ENCODE measurements at regions not wholly inside any gene's neighbourhood (a gene's known extent, or its start where the extent isn't known, plus 50 kb on each side); places are given as distances from the start of the nearest gene placed in this dataset.

DNA sequence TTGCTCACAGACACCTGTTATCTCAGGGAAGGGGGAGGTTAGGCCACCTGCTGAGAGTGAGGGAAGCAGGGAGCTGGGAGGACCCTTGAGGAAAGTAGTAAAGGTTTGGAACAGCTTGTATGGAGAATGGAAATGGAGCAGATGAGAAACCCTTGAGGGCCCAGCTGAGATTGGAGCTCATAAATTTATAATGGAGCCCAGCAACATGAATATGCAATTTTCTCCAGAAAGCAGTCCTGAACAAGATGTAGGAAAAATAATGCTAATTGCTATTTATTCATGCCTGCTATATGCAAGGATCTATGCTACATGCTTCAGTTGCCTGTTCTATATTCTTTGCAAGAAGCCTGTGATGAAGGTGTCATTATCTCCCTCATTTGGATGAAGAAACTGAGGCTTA, 67.5 kb upstream of the LEF1 start:
- Histone ChIP-seq H3K36me3 (ENCODE audit: insufficient read depth, low read length) (no peaks in the 10 kb centered on the region), H2AFZ (ENCODE audit: low read depth, low read length) (no peak overlapping the region), H3K9me3 (ENCODE audit: low read length) (no peaks in the 10 kb centered on the region)

DNA sequence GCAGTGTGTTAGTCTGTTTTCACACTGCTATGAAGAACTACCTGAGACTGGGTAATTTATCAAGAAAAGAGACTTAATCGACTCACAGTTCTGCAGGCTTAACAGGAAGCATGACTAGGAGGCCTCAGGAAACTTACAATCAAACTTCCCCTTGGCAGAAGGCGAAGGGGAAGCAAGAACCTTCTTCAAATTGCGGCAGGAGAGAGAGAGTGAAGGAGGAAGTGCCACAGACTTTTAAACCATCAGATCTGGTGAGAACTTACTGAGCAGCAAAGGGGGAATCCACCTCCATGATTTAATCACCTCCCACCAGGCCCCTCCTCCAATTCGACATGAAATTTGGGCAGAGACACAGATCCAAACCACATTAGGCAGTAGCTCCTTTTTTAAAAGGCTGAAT, 59.2 kb upstream of the LEF1 start:
- H2AFZ ChIP-seq (ENCODE audit: low read depth, low read length): no peak overlapping the region
- no peaks in the 10 kb centered on the region for H3K27me3 ChIP-seq (ENCODE audit: insufficient read depth, low read length)
- no peaks in the 10 kb centered on the region for H3K9me3 ChIP-seq (ENCODE audit: low read length)
- H3K4me1 ChIP-seq (ENCODE audit: insufficient read depth, low read length): no peaks in the 10 kb centered on the region
- no peaks in the 10 kb centered on the region for H3K36me3 ChIP-seq (ENCODE audit: insufficient read depth, low read length)
- no peak overlapping the region for H3K4me3 ChIP-seq (ENCODE audit: low read length)

More for the DNA sequence above, 67.5 kb upstream of the LEF1 start:
- no peak overlapping the region for H3K4me3 ChIP-seq (ENCODE audit: low read length)
- H3K27me3 ChIP-seq (ENCODE audit: insufficient read depth, low read length): peaks cover 2% of the 10 kb centered on the region
- H3K4me1 ChIP-seq (ENCODE audit: insufficient read depth, low read length): no peaks in the 10 kb centered on the region

GRCh38 chr4:108224611-108225053, 55.9 kb upstream of the LEF1 start:
- no peaks in the 10 kb centered on the region for H3K36me3 ChIP-seq (ENCODE audit: insufficient read depth, low read length)
- no peak overlapping the region for H3K4me3 ChIP-seq (ENCODE audit: low read length)
- no peaks in the 10 kb centered on the region for H3K9me3 ChIP-seq (ENCODE audit: low read length)
- H2AFZ ChIP-seq (ENCODE audit: low read depth, low read length): no peak overlapping the region
- H3K27me3 ChIP-seq (ENCODE audit: insufficient read depth, low read length): no peaks in the 10 kb centered on the region
- H3K4me1 ChIP-seq (ENCODE audit: insufficient read depth, low read length): no peaks in the 10 kb centered on the region

- no peaks in the 10 kb centered on the region for H3K36me3 ChIP-seq (ENCODE audit: insufficient read depth, low read length)
- H3K27me3 ChIP-seq (ENCODE audit: insufficient read depth, low read length): no peaks in the 10 kb centered on the region
- no peak overlapping the region for H3K4me3 ChIP-seq (ENCODE audit: low read length)
- no peaks in the 10 kb centered on the region for H3K9me3 ChIP-seq (ENCODE audit: low read length)
- H3K4me1 ChIP-seq (ENCODE audit: insufficient read depth, low read length): no peaks in the 10 kb centered on the region
- no peak overlapping the region for H2AFZ ChIP-seq (ENCODE audit: low read depth, low read length)
These were observed 54.6 kb upstream of the LEF1 start for GRCh38 chr4:108223313-108223712.

DNA sequence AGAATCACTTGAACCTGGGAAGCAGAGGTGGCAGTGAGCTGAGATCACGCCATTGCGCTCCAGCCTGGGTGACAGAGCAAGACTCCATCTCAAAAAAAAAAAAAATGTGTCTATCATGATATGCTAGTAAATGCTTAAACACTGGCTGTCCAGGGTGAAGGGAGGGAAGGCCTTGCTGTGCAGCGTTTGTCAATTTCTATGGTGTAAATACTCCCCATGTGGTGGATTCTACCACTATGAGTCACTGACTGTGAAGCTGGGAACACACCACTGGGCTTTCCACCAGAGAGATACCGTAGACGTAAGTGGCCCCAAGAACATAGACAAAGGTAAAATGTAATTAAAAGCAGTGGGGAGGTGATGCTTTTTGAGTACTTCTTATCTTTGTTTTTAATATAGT, 51.3 kb upstream of the LEF1 start:
- H3K27me3 ChIP-seq (ENCODE audit: insufficient read depth, low read length): no peaks in the 10 kb centered on the region
- no peak overlapping the region for H2AFZ ChIP-seq (ENCODE audit: low read depth, low read length)
- H3K4me1 ChIP-seq (ENCODE audit: insufficient read depth, low read length): no peaks in the 10 kb centered on the region
- no peaks in the 10 kb centered on the region for H3K9me3 ChIP-seq (ENCODE audit: low read length)
- H3K36me3 ChIP-seq (ENCODE audit: insufficient read depth, low read length): no peaks in the 10 kb centered on the region
- H3K4me3 ChIP-seq (ENCODE audit: low read length): no peak overlapping the region
